Activated CD4-positive, CD25-positive, alpha-beta regulatory T cell treated with anti-CD3 and anti-CD28 coated beads, Interleukin-2, amount 50 U/mL, for 24 hours (primary cell): ENCODE measurements at regions not wholly inside any gene's neighbourhood (a gene's known extent, or its start where the extent isn't known, plus 50 kb on each side); places are given as distances from the start of the nearest gene placed in this dataset.
"Not testable (repeated sequence)": the region's sequence is repeated elsewhere in the genome, so short reads cannot be mapped to it uniquely, and the experiment has no call there.

Experiments used
- ATAC-seq, 2 donors: fragments of 150-1000 bp; cut with Tn5 transposase; one replicate each; pipeline ENCODE4 v1.10.0; 2021; ENCODE audit warnings: mild to moderate bottlenecking in 1 of 2, moderate library complexity in 1 of 2

- no peak for ATAC-seq
Observed at GRCh38 chr18:22753130-22753831, 179.8 kb upstream of the RBBP8 start.

GRCh38 chr18:22764005-22764404 lies 169.1 kb upstream of the RBBP8 start:
- ATAC-seq, result not testable (repeated sequence)

GRCh38 chr18:22765896-22766295 lies 167.2 kb upstream of the RBBP8 start:
- no peak for ATAC-seq

- ATAC-seq, result no peak
Observed at GRCh38 chr18:22767653-22768052, 165.5 kb upstream of the RBBP8 start.

GRCh38 chr18:22773944-22774343 lies 159.2 kb upstream of the RBBP8 start:
- no peak for ATAC-seq

- no peak for ATAC-seq
Observed at GRCh38 chr18:22778996-22779395, 154.1 kb upstream of the RBBP8 start.

- no peak for ATAC-seq
Observed at GRCh38 chr18:22783245-22783644, 149.9 kb upstream of the RBBP8 start.

GRCh38 chr18:22783662-22784076 lies 149.5 kb upstream of the RBBP8 start:
- no peak for ATAC-seq

- ATAC-seq, result no peak
Observed at GRCh38 chr18:22789052-22789451, 144.1 kb upstream of the RBBP8 start.

GRCh38 chr18:22789600-22789999 lies 143.5 kb upstream of the RBBP8 start:
- ATAC-seq, result no peak

GRCh38 chr18:22790545-22791309 lies 142.4 kb upstream of the RBBP8 start:
- ATAC-seq, result no peak

GRCh38 chr18:22791310-22791610 lies 141.9 kb upstream of the RBBP8 start:
- ATAC-seq, result no peak

- ATAC-seq, result no peak
Observed at GRCh38 chr18:22796113-22796512, 137.0 kb upstream of the RBBP8 start.

- ATAC-seq, result no peak
Observed at GRCh38 chr18:22800551-22800951, 132.6 kb upstream of the RBBP8 start.

GRCh38 chr18:22813648-22814328 lies 119.3 kb upstream of the RBBP8 start:
- ATAC-seq, result no peak

GRCh38 chr18:22814329-22814703 lies 118.8 kb upstream of the RBBP8 start:
- no peak for ATAC-seq

- no peak for ATAC-seq
Observed at GRCh38 chr18:22816266-22817176, 116.6 kb upstream of the RBBP8 start.

- no peak for ATAC-seq
Observed at GRCh38 chr18:22817844-22818243, 115.3 kb upstream of the RBBP8 start.

- ATAC-seq, result no peak
Observed at GRCh38 chr18:22822024-22822423, 111.1 kb upstream of the RBBP8 start.

GRCh38 chr18:22822841-22823508 lies 110.2 kb upstream of the RBBP8 start:
- no peak for ATAC-seq

GRCh38 chr18:22826726-22827125 lies 106.4 kb upstream of the RBBP8 start:
- ATAC-seq, result no peak

- ATAC-seq, result no peak
Observed at GRCh38 chr18:22827216-22827615, 105.9 kb upstream of the RBBP8 start.
